ENCODE measurements at regions not wholly inside any gene's neighbourhood (a gene's known extent, or its start where the extent isn't known, plus 50 kb on each side); places are given as distances from the start of the nearest gene placed in this dataset.

DNA sequence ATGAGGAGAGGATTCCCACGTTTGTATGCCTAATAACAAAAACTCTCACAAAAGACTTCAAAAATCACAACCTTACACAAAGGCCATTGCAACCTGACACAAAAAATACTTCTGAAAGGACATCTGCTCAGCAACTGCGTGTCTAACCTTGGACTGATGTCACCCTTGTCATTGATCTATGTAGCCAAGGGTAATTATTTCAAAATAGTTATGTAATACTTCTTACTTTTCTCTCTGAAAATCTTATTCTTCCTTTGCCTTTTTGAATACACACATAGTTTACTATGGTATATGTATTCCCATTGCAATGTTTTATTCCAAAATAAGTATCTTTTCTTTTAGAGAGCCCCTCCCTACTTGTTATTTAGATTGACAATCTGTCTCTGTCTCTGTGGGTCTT is 355.3 kb downstream of the MSX2 start:
- Histone ChIP-seq H3K27me3 (no peaks in the 10 kb centered on the region), H3K4me3 (no peak overlapping the region), H3K4me1 (no peaks in the 10 kb centered on the region), H3K27ac (no peak overlapping the region), H3K9me3 (no peaks in the 10 kb centered on the region), H3K36me3 (no peaks in the 10 kb centered on the region)
- TF ChIP-seq, protein P1, sequence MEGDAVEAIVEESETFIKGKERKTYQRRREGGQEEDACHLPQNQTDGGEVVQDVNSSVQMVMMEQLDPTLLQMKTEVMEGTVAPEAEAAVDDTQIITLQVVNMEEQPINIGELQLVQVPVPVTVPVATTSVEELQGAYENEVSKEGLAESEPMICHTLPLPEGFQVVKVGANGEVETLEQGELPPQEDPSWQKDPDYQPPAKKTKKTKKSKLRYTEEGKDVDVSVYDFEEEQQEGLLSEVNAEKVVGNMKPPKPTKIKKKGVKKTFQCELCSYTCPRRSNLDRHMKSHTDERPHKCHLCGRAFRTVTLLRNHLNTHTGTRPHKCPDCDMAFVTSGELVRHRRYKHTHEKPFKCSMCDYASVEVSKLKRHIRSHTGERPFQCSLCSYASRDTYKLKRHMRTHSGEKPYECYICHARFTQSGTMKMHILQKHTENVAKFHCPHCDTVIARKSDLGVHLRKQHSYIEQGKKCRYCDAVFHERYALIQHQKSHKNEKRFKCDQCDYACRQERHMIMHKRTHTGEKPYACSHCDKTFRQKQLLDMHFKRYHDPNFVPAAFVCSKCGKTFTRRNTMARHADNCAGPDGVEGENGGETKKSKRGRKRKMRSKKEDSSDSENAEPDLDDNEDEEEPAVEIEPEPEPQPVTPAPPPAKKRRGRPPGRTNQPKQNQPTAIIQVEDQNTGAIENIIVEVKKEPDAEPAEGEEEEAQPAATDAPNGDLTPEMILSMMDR (IDR thresholded peaks at IDR 0.05): no peak
- TF ChIP-seq POLR2AphosphoS5 (IDR thresholded peaks at IDR 0.05) (no peak), POLR2A (IDR thresholded peaks at IDR 0.05) (no peak), EP300 (IDR thresholded peaks at IDR 0.05) (no peak)
- intact Hi-C loops (cut with DNase I): no loop called here
- no peak for DNase-seq
- WGBS, 2 donors: 43 to 72% methylated on average over 2 of the region's 2 CpGs

DNA sequence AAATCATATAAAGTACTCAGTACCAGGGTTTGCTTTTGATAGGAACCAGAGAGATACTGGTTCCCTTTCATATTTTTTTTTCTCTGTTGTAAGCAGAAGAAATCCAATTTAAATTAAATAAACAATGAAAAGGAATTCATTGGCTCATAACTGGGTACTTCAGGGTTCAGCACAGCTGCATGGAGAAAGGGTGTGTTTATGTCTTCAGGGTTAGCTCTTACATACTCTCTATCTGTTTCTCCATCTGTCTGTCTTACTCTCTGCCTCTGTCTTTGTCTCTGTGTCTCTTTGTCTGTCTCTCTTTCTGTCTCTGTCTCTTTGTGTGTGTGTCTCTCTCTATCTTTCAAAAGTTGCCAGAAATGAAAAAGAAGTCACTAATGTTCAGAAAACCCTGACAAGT is 345.9 kb downstream of the MSX2 start:
- DNase-seq: no peak
- intact Hi-C loops (cut with DNase I): no loop called here
- TF ChIP-seq EP300 (IDR thresholded peaks at IDR 0.05) (no peak), POLR2A (IDR thresholded peaks at IDR 0.05) (no peak), POLR2AphosphoS5 (IDR thresholded peaks at IDR 0.05) (no peak)
- TF ChIP-seq, protein P1 (IDR thresholded peaks at IDR 0.05): no peak

DNA sequence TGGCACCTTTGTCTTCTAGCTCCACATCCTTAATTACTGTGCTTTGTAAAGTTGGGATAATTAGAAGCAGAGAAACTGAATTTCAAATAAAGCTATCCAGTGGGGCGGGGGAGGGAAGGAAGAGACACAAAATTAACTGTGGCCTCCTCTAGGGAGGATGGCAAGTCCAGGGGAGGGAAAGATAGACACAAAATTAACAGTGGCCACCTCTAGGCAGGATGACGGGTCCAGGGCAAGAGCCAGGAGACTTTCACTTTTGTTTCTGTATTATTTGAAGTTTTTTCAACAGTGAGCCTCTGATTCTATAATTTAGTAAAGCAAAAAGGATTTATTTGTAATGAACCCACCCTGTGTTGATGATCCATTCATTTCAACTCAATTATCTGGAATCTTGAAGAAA is 335.9 kb downstream of the MSX2 start:
- no peak for TF ChIP-seq POLR2A (IDR thresholded peaks at IDR 0.05)
- TF ChIP-seq, protein P1 (IDR thresholded peaks at IDR 0.05): no peak
- no peak for TF ChIP-seq POLR2AphosphoS5 (IDR thresholded peaks at IDR 0.05)
- TF ChIP-seq EP300 (IDR thresholded peaks at IDR 0.05): no peak
- Histone ChIP-seq H3K27ac (no peak overlapping the region), H3K9me3 (no peaks in the 10 kb centered on the region), H3K4me1 (peaks cover 0 to 8% (median 4%) of the 10 kb centered on the region in 4 donors), H3K36me3 (no peaks in the 10 kb centered on the region), H3K27me3 (no peaks in the 10 kb centered on the region), H3K4me3 (peak overlapping the region in 2 of 4 donors; percentile 9 to 13)
- WGBS, 2 donors: 23 to 49% methylated on average over 2 of the region's 2 CpGs
- intact Hi-C loops (cut with DNase I): no loop called here
- DNase-seq: no peak

More for the DNA sequence above, 345.9 kb downstream of the MSX2 start:
- no peak overlapping the region for H3K27ac ChIP-seq
- no peaks in the 10 kb centered on the region for H3K36me3 ChIP-seq
- H3K4me1 ChIP-seq: no peaks in the 10 kb centered on the region
- no peak overlapping the region for H3K4me3 ChIP-seq
- no peaks in the 10 kb centered on the region for H3K27me3 ChIP-seq
- no peaks in the 10 kb centered on the region for H3K9me3 ChIP-seq

DNA sequence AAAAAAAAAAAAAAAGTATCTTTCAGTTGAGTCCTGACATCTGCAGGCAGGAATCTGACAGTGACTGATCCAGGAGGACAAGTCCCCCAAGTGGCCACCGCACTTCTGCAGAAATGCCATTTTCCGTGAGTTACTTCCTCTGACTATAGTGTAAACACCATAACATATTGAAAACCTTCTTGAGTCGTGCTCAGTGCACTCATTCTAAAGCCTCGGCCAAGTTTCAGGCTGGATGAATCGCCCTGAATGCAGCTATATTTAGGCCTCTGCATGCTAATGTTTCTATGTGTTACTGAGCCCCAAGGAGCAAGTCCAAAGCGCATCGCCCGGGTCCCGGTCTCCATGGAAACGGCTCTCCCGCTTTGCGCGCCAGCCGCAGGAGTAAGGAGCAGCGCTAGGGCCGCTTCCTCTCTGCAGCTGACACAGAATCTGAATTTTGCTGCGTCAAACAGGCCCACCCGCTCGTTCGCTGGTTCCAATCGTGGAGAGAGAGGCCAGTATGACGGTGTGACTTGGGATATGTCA is 335.4 kb downstream of the MSX2 start:
- Histone ChIP-seq H3K9me3 (no peaks in the 10 kb centered on the region), H3K4me3 (peak overlapping the region in 2 of 4 donors; percentile 9 to 13), H3K27ac (no peak overlapping the region), H3K4me1 (peaks cover 0 to 8% (median 4%) of the 10 kb centered on the region in 4 donors), H3K27me3 (no peaks in the 10 kb centered on the region), H3K36me3 (no peaks in the 10 kb centered on the region)
- WGBS, 2 donors: 3 to 12% methylated on average over 22 of the region's 22 CpGs
- intact Hi-C loops (cut with DNase I): no loop called here
- DNase-seq: peak; percentile 63
- TF ChIP-seq POLR2A (IDR thresholded peaks at IDR 0.05) (no peak), POLR2AphosphoS5 (IDR thresholded peaks at IDR 0.05) (no peak), EP300 (IDR thresholded peaks at IDR 0.05) (no peak)
- TF ChIP-seq, protein P1 (IDR thresholded peaks at IDR 0.05): no peak

DNA sequence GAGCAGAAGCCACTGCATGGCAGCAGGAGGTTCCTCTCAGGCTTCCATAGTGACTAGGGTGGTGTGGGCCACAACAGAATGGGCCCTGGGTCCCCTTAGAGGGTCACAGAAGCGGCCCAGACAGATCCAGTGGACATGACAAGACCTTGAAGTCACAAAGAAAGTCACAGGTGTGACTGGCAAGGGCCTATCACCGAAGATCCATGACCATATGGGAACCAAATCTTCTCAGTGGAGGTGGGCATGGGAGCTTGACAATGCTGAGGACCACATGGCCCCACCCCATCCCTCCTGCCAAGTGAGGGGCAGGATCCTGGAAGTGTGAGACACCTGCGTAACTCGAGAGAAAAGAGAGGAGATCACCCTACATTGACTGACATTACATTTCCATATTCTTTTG is 332.4 kb downstream of the MSX2 start:
- H3K9me3 ChIP-seq: no peaks in the 10 kb centered on the region
- H3K4me1 ChIP-seq: peaks cover 0 to 8% (median 4%) of the 10 kb centered on the region in 4 donors
- intact Hi-C loops (cut with DNase I): no loop called here
- TF ChIP-seq, protein P1 (IDR thresholded peaks at IDR 0.05): no peak
- TF ChIP-seq POLR2AphosphoS5 (IDR thresholded peaks at IDR 0.05): no peak
- no peak for TF ChIP-seq POLR2A (IDR thresholded peaks at IDR 0.05)
- TF ChIP-seq EP300 (IDR thresholded peaks at IDR 0.05): no peak
- no peaks in the 10 kb centered on the region for H3K27me3 ChIP-seq
- no peak overlapping the region for H3K4me3 ChIP-seq
- DNase-seq: no peak
- no peak overlapping the region for H3K27ac ChIP-seq
- no peaks in the 10 kb centered on the region for H3K36me3 ChIP-seq
- WGBS, 2 donors: 69 to 81% methylated on average over 4 of the region's 4 CpGs

All from sigmoid colon (tissue), 6 donors.